ENCODE measurements at regions not wholly inside any gene's neighbourhood (a gene's known extent, or its start where the extent isn't known, plus 50 kb on each side); places are given as distances from the start of the nearest gene placed in this dataset.

- DNase-seq (ENCODE audit: low spot score): no peak
- 93% methylated on average over 6 of the region's 6 CpGs for WGBS
- Histone ChIP-seq H3K27ac (no peak overlapping the region), H3K4me1 (replicated peaks) (no peaks in the 10 kb centered on the region), H3K27me3 (replicated peaks; ENCODE audit: insufficient read depth) (no peaks in the 10 kb centered on the region), H3K36me3 (no peaks in the 10 kb centered on the region), H3K4me3 (no peak overlapping the region), H3K9me3 (no peaks in the 10 kb centered on the region)
- intact Hi-C loops (cut with DNase I): no loop called here
- TF ChIP-seq, protein P1, sequence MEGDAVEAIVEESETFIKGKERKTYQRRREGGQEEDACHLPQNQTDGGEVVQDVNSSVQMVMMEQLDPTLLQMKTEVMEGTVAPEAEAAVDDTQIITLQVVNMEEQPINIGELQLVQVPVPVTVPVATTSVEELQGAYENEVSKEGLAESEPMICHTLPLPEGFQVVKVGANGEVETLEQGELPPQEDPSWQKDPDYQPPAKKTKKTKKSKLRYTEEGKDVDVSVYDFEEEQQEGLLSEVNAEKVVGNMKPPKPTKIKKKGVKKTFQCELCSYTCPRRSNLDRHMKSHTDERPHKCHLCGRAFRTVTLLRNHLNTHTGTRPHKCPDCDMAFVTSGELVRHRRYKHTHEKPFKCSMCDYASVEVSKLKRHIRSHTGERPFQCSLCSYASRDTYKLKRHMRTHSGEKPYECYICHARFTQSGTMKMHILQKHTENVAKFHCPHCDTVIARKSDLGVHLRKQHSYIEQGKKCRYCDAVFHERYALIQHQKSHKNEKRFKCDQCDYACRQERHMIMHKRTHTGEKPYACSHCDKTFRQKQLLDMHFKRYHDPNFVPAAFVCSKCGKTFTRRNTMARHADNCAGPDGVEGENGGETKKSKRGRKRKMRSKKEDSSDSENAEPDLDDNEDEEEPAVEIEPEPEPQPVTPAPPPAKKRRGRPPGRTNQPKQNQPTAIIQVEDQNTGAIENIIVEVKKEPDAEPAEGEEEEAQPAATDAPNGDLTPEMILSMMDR (IDR thresholded peaks at IDR 0.05): no peak
- TF ChIP-seq POLR2A (IDR thresholded peaks at IDR 0.05) (no peak), POLR2AphosphoS5 (IDR thresholded peaks at IDR 0.05) (no peak)
Measured at GRCh38 chr15:96254173-96254572, 76.3 kb upstream of the NR2F2 start.

DNA sequence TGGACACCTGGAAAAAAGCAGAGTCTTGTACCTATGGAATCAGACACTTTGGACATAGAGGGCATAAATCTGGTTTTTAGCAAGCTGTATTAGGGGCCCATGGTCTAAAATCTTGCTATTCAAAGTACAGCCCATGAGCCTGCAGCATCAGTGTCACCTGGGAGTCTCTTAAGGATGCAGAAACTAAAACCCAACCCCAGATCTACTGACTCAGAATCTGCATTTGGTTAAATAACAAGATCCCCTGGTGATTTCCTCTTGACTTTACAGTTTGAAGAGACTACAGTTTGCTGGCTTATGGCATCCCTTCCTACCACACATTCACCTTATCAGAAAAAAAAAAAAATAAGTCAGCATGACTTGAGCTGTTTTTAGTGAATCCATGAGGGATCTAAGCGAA, 74.9 kb upstream of the NR2F2 start:
- no peak for DNase-seq (ENCODE audit: low spot score)
- Histone ChIP-seq H3K9me3 (no peaks in the 10 kb centered on the region), H3K27ac (no peak overlapping the region), H3K36me3 (no peaks in the 10 kb centered on the region), H3K4me3 (no peak overlapping the region), H3K27me3 (replicated peaks; ENCODE audit: insufficient read depth) (no peaks in the 10 kb centered on the region), H3K4me1 (replicated peaks) (no peaks in the 10 kb centered on the region)
- TF ChIP-seq, protein P1 (IDR thresholded peaks at IDR 0.05): no peak
- no peak for TF ChIP-seq POLR2A (IDR thresholded peaks at IDR 0.05)
- TF ChIP-seq POLR2AphosphoS5 (IDR thresholded peaks at IDR 0.05): no peak
- intact Hi-C loops (cut with DNase I): no loop called here
- 95% methylated on average over 1 of the region's 1 CpG for WGBS

GRCh38 chr15:96261575-96262034, 68.9 kb upstream of the NR2F2 start:
- Histone ChIP-seq H3K9me3 (no peaks in the 10 kb centered on the region), H3K4me3 (no peak overlapping the region), H3K4me1 (replicated peaks) (no peaks in the 10 kb centered on the region), H3K36me3 (no peaks in the 10 kb centered on the region), H3K27ac (peak overlapping the region in 1 of 2 donors; percentile 41), H3K27me3 (replicated peaks; ENCODE audit: insufficient read depth) (no peaks in the 10 kb centered on the region)
- 41% methylated on average over 4 of the region's 4 CpGs for WGBS
- intact Hi-C loops (cut with DNase I): loop anchor here (5.0 to 10.0 kb wide), 3 partner anchors 61 to 997 kb away; no protein-coding TSS in a partner anchor
- no peak for DNase-seq (ENCODE audit: low spot score)
- no peak for TF ChIP-seq POLR2AphosphoS5 (IDR thresholded peaks at IDR 0.05)
- TF ChIP-seq, protein P1 (IDR thresholded peaks at IDR 0.05): no peak
- TF ChIP-seq POLR2A (IDR thresholded peaks at IDR 0.05): no peak

- no peaks in the 10 kb centered on the region for H3K36me3 ChIP-seq
- WGBS: 38% methylated on average over 4 of the region's 4 CpGs
- H3K27me3 ChIP-seq (replicated peaks; ENCODE audit: insufficient read depth): no peaks in the 10 kb centered on the region
- DNase-seq (ENCODE audit: low spot score): no peak
- no peak for TF ChIP-seq POLR2AphosphoS5 (IDR thresholded peaks at IDR 0.05)
- TF ChIP-seq POLR2A (IDR thresholded peaks at IDR 0.05): no peak
- TF ChIP-seq, protein P1 (IDR thresholded peaks at IDR 0.05): no peak
- no peaks in the 10 kb centered on the region for H3K9me3 ChIP-seq
- no peaks in the 10 kb centered on the region for H3K4me1 ChIP-seq (replicated peaks)
- peak overlapping the region; percentile 33 to 41 for H3K27ac ChIP-seq
- H3K4me3 ChIP-seq: no peak overlapping the region
- intact Hi-C loops (cut with DNase I): loop anchor here (5.0 to 10.0 kb wide), 3 partner anchors 60 to 997 kb away; no protein-coding TSS in a partner anchor
Measured at GRCh38 chr15:96262097-96262496, 68.4 kb upstream of the NR2F2 start.
